GM18519 (cell line): ENCODE measurements at regions not wholly inside any gene's neighbourhood (a gene's known extent, or its start where the extent isn't known, plus 50 kb on each side); places are given as distances from the start of the nearest gene placed in this dataset.

Source experiments
- ATAC-seq: cut with Tn5 transposase; IDR thresholded peaks from one replicate; pipeline ENCODE4 v1.9.1; 2021; ENCODE audit warnings: mild to moderate bottlenecking, moderate library complexity; ENCODE audit not compliant: unreplicated experiment, low FRiP score

GRCh38 chr5:125499636-125500332, 753.3 kb upstream of the ZNF608 start:
- ATAC-seq = no peak

GRCh38 chr5:125501396-125501795, 755.0 kb upstream of the ZNF608 start:
- no peak for ATAC-seq

- no peak for ATAC-seq
Measured at GRCh38 chr5:125503946-125504345, 757.5 kb upstream of the ZNF608 start.

- no peak for ATAC-seq
Measured at GRCh38 chr5:125505115-125505514, 758.7 kb upstream of the ZNF608 start.

GRCh38 chr5:125506124-125506523, 759.7 kb upstream of the ZNF608 start:
- no peak for ATAC-seq

GRCh38 chr5:125508225-125508624, 761.8 kb upstream of the ZNF608 start:
- ATAC-seq = no peak

- ATAC-seq = no peak
Measured at GRCh38 chr5:125510651-125511050, 764.2 kb upstream of the ZNF608 start.

- no peak for ATAC-seq
Measured at GRCh38 chr5:125517973-125518550, 771.6 kb upstream of the ZNF608 start.

- no peak for ATAC-seq
Measured at GRCh38 chr5:125521289-125521688, 774.9 kb upstream of the ZNF608 start.

- ATAC-seq = no peak
Measured at GRCh38 chr5:125525356-125525755, 778.9 kb upstream of the ZNF608 start.

- no peak for ATAC-seq
Measured at GRCh38 chr5:125526966-125527365, 780.5 kb upstream of the ZNF608 start.

GRCh38 chr5:125528881-125529280, 782.4 kb upstream of the ZNF608 start:
- no peak for ATAC-seq

- ATAC-seq = no peak
Measured at GRCh38 chr5:125530833-125531615, 784.6 kb upstream of the ZNF608 start.

GRCh38 chr5:125536095-125536494, 789.7 kb upstream of the ZNF608 start:
- ATAC-seq = peak; percentile 51

GRCh38 chr5:125536582-125536981, 790.1 kb upstream of the ZNF608 start:
- no peak for ATAC-seq

GRCh38 chr5:125537661-125538060, 791.2 kb upstream of the ZNF608 start:
- no peak for ATAC-seq

- no peak for ATAC-seq
Measured at GRCh38 chr5:125538469-125538868, 792.0 kb upstream of the ZNF608 start.

- ATAC-seq = no peak
Measured at GRCh38 chr5:125541085-125541484, 794.6 kb upstream of the ZNF608 start.

- ATAC-seq = no peak
Measured at GRCh38 chr5:125549322-125549911, 803.0 kb upstream of the ZNF608 start.

- no peak for ATAC-seq
Measured at GRCh38 chr5:125550274-125550673, 803.8 kb upstream of the ZNF608 start.

GRCh38 chr5:125551246-125551645, 804.8 kb upstream of the ZNF608 start:
- no peak for ATAC-seq
